Ishikawa (cell line): ENCODE measurements at regions not wholly inside any gene's neighbourhood (a gene's known extent, or its start where the extent isn't known, plus 50 kb on each side); places are given as distances from the start of the nearest gene placed in this dataset.

ENCODE experiments used
- CEBPB ChIP-seq: IDR thresholded peaks from 2 replicates; pipeline ENCODE4 v1.6.1; 2012
- CREB1 ChIP-seq: IDR thresholded peaks from 2 replicates; pipeline ENCODE4 v1.6.1; 2012; ENCODE audit warnings: low read depth
- EGR1 ChIP-seq: IDR thresholded peaks from 2 replicates; pipeline ENCODE4 v1.6.1; 2012
- EP300 ChIP-seq: IDR thresholded peaks from 2 replicates; pipeline ENCODE4 v1.6.1; 2012; ENCODE audit warnings: borderline replicate concordance
- FOXM1 ChIP-seq: IDR thresholded peaks from 2 replicates; pipeline ENCODE4 v1.6.1; 2012; ENCODE audit warnings: low read depth, borderline replicate concordance
- MAX ChIP-seq: IDR thresholded peaks from 2 replicates; pipeline ENCODE4 v1.6.1; 2012
- NFIC ChIP-seq: IDR thresholded peaks from 2 replicates; pipeline ENCODE4 v1.6.1; 2012
- RAD21 ChIP-seq: IDR thresholded peaks from 2 replicates; pipeline ENCODE4 v1.6.1; 2012; ENCODE audit warnings: low read depth
- REST ChIP-seq: IDR thresholded peaks from 2 replicates; pipeline ENCODE4 v1.6.1; 2012; ENCODE audit warnings: low read depth, mild to moderate bottlenecking
- TAF1 ChIP-seq: IDR thresholded peaks from 2 replicates; pipeline ENCODE4 v1.6.1; 2012; ENCODE audit warnings: low read depth, mild to moderate bottlenecking
- TCF12 ChIP-seq: IDR thresholded peaks from 2 replicates; pipeline ENCODE4 v1.6.1; 2012; ENCODE audit warnings: low read depth
- TEAD4 ChIP-seq: IDR thresholded peaks from 2 replicates; pipeline ENCODE4 v1.6.1; 2012
- USF1 ChIP-seq: IDR thresholded peaks from 2 replicates; pipeline ENCODE4 v1.6.1; 2012
- YY1 ChIP-seq: IDR thresholded peaks from 2 replicates; pipeline ENCODE4 v1.6.1; 2012; ENCODE audit warnings: low read depth
- ZBTB7A ChIP-seq: IDR thresholded peaks from 2 replicates; pipeline ENCODE4 v1.6.1; 2012; ENCODE audit warnings: low read depth

- no peak for TF ChIP-seq FOXM1
- no peak for TF ChIP-seq MAX
- TF ChIP-seq ZBTB7A = no peak
- no peak for TF ChIP-seq REST
- no peak for TF ChIP-seq CREB1
- no peak for TF ChIP-seq NFIC
- no peak for TF ChIP-seq TAF1
- TF ChIP-seq YY1 = no peak
- TF ChIP-seq CEBPB = no peak
- TF ChIP-seq RAD21 = no peak
- TF ChIP-seq USF1 = no peak
- no peak for TF ChIP-seq TEAD4
- TF ChIP-seq EGR1 = no peak
- TF ChIP-seq TCF12 = no peak
- TF ChIP-seq EP300 = no peak
Measured at GRCh38 chr13:70668293-70668692, 560.0 kb upstream of the KLHL1 start.

GRCh38 chr13:70666883-70667556, 558.8 kb upstream of the KLHL1 start:
- TF ChIP-seq YY1 = no peak
- TF ChIP-seq NFIC = no peak
- TF ChIP-seq CREB1 = no peak
- no peak for TF ChIP-seq RAD21
- no peak for TF ChIP-seq USF1
- no peak for TF ChIP-seq TCF12
- TF ChIP-seq MAX = no peak
- no peak for TF ChIP-seq FOXM1
- no peak for TF ChIP-seq EGR1
- no peak for TF ChIP-seq CEBPB
- no peak for TF ChIP-seq ZBTB7A
- no peak for TF ChIP-seq REST
- no peak for TF ChIP-seq TEAD4
- TF ChIP-seq EP300 = no peak
- TF ChIP-seq TAF1 = no peak

- TF ChIP-seq REST = no peak
- TF ChIP-seq FOXM1 = no peak
- TF ChIP-seq EP300 = no peak
- no peak for TF ChIP-seq YY1
Measured at GRCh38 chr13:70662231-70662940, 554.1 kb upstream of the KLHL1 start.

- TF ChIP-seq EP300 (no peak), ZBTB7A (no peak), USF1 (no peak), TEAD4 (no peak), REST (no peak)
Measured at GRCh38 chr13:70644052-70644451, 535.8 kb upstream of the KLHL1 start.
